Psoas muscle (tissue), 7 donors: ENCODE measurements at regions not wholly inside any gene's neighbourhood (a gene's known extent, or its start where the extent isn't known, plus 50 kb on each side); places are given as distances from the start of the nearest gene placed in this dataset.

Experiments used
- ATAC-seq, 4 donors: fragments of 200-7000 bp; cut with Tn5 transposase; one replicate each; pipeline ENCODE4 v1.9.1; 2020; ENCODE audit warnings: moderate library complexity in 3 of 4, mild to moderate bottlenecking in 2 of 4
- DNase-seq, 2 donors: peaks; one replicate each; pipeline ENCODE4 v3.0.0-alpha.2; 2020
- H3K27ac ChIP-seq: fragments of 200-600 bp; one replicate; pipeline ENCODE4 v1.8.0; 2022
- H3K27me3 ChIP-seq, 3 donors: fragments of 200-600 bp in 1 of 3; one replicate each; pipeline versions ENCODE4 v1.6.1 to v1.8.0; 2013 to 2022; ENCODE audit warnings: low read length in 2 of 3, mild to moderate bottlenecking in 2 of 3, moderate library complexity in 1 of 3; ENCODE audit not compliant: insufficient read depth in 3 of 3
- H3K36me3 ChIP-seq, 2 donors: fragments of 200-600 bp in 1 of 2; one replicate each; pipeline versions ENCODE4 v1.6.1 to v1.8.0; 2013 to 2022; ENCODE audit warnings: low read depth in 1 of 2, mild to moderate bottlenecking in 1 of 2, moderate library complexity in 1 of 2; ENCODE audit not compliant: insufficient read depth in 1 of 2
- H3K4me1 ChIP-seq: fragments of 200-600 bp; one replicate; pipeline ENCODE4 v1.8.0; 2022
- H3K4me3 ChIP-seq: fragments of 200-600 bp; one replicate; pipeline ENCODE4 v1.8.0; 2022; ENCODE audit warnings: mild to moderate bottlenecking
- H3K9me3 ChIP-seq: fragments of 200-600 bp; one replicate; pipeline ENCODE4 v1.8.0; 2022
- CTCF ChIP-seq: fragments of 200-600 bp; IDR thresholded peaks from one replicate; pipeline ENCODE4 v1.8.0; 2022; ENCODE audit warnings: antibody characterized with exemption
- WGBS, 3 donors: extraction: QIAGEN DNeasy Blood & Tissue Kit; methylation state at CpG; one replicate each; pipeline versions ENCODE4 v1.1.6 to v1.1.7; 2013; 5-methylcytosine and 5-hydroxymethylcytosine counted together
- intact Hi-C, 2 donors: fragments of 100-400 bp; cut with DNase I; formaldehyde crosslinking; loops; one replicate each; pipeline versions ENCODE4 v1.11.0 to v1.14.2; 2022
- donor health status: healthy with polysubstance abuse.
- donor health status: DM: no; HTN: no; CAD: no; lungs with moderate emphysema.
- donor health status: Bipolar disorder and iron deficiency.
- donor health status: healthy.
- donor health status: DM: yes; HTN: yes; CAD: no.
- donor health status: DM: no; HTN: no; CAD: no.
- donor health status: DM: yes; HTN: yes; CAD: no.

- Histone ChIP-seq H3K9me3 (peaks cover 8% of the 10 kb centered on the region), H3K4me1 (no peaks in the 10 kb centered on the region), H3K4me3 (no peak overlapping the region), H3K36me3 (no peaks in the 10 kb centered on the region), H3K27ac (no peak overlapping the region), H3K27me3 (no peaks in the 10 kb centered on the region)
- no peak for ATAC-seq
- TF ChIP-seq CTCF = no peak
- intact Hi-C loops = no loop called here
- no peak for DNase-seq
- WGBS, 3 donors = 77 to 88% (median 84%) methylated on average over 2 of the region's 2 CpGs
Observed at GRCh38 chr11:122468965-122469364, 186.6 kb upstream of the UBASH3B start.

GRCh38 chr11:122463530-122463929 is 192.0 kb upstream of the UBASH3B start:
- TF ChIP-seq CTCF = no peak
- no peak for DNase-seq
- no peaks in the 10 kb centered on the region for H3K36me3 ChIP-seq
- intact Hi-C loops = no loop called here
- H3K27ac ChIP-seq = no peak overlapping the region
- no peaks in the 10 kb centered on the region for H3K27me3 ChIP-seq
- H3K4me1 ChIP-seq = no peaks in the 10 kb centered on the region
- no peak overlapping the region for H3K4me3 ChIP-seq
- no peak for ATAC-seq
- peaks cover 12% of the 10 kb centered on the region for H3K9me3 ChIP-seq

DNA sequence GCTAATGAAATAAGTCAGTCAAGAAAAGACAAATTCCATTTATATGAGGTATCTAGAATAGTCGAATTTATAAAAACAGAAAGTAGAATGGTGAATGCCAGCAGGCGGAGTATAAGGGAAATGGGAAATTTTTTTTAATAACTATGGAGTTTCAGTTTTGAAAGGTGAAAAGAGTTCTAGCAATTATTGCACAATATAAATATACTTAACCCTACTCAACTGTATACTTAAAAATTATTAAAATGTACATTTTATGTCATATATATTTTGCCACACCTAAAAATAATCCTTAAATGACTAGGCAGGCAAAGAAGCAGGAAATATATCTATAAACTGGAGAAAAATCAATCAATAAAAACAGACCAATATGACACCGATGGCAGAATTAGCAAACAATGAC is 196.5 kb upstream of the UBASH3B start:
- no peak for ATAC-seq
- H3K9me3 ChIP-seq = peaks cover 4% of the 10 kb centered on the region
- 77 to 97% (median 95%) methylated on average over 3 of the region's 3 CpGs for WGBS, 3 donors
- DNase-seq = no peak
- peaks cover 0 to 3% (median 0%) of the 10 kb centered on the region in 3 donors for H3K27me3 ChIP-seq
- no peak overlapping the region for H3K4me3 ChIP-seq
- no peak overlapping the region for H3K27ac ChIP-seq
- intact Hi-C loops = no loop called here
- H3K4me1 ChIP-seq = no peaks in the 10 kb centered on the region
- H3K36me3 ChIP-seq = no peaks in the 10 kb centered on the region
- TF ChIP-seq CTCF = no peak

- ATAC-seq (no peak), DNase-seq (no peak)
- TF ChIP-seq CTCF = no peak
- intact Hi-C loops = no loop called here
- WGBS, 3 donors = 38 to 49% (median 43%) methylated on average over 2 of the region's 2 CpGs
- Histone ChIP-seq H3K36me3 (no peaks in the 10 kb centered on the region), H3K27ac (no peak overlapping the region), H3K9me3 (no peaks in the 10 kb centered on the region), H3K4me1 (no peaks in the 10 kb centered on the region), H3K4me3 (no peak overlapping the region), H3K27me3 (peaks cover 0 to 3% (median 0%) of the 10 kb centered on the region in 3 donors)
Observed at GRCh38 chr11:122453586-122453985, 201.9 kb upstream of the UBASH3B start.

- Histone ChIP-seq H3K4me3 (no peak overlapping the region), H3K27me3 (peaks cover 0 to 3% (median 0%) of the 10 kb centered on the region in 3 donors), H3K36me3 (no peaks in the 10 kb centered on the region), H3K27ac (no peak overlapping the region), H3K4me1 (no peaks in the 10 kb centered on the region), H3K9me3 (no peaks in the 10 kb centered on the region)
- ATAC-seq = no peak
- intact Hi-C loops = no loop called here
- no peak for TF ChIP-seq CTCF
- no peak for DNase-seq
- WGBS, 3 donors = 97% methylated on average over 9 of the region's 9 CpGs
Observed at GRCh38 chr11:122451911-122452310, 203.6 kb upstream of the UBASH3B start.
